Prostate gland (tissue), 2 donors: ENCODE measurements at regions not wholly inside any gene's neighbourhood (a gene's known extent, or its start where the extent isn't known, plus 50 kb on each side); places are given as distances from the start of the nearest gene placed in this dataset.

Experiments used
- DNase-seq: peaks from one replicate; pipeline ENCODE4 v3.0.0-alpha.2; 2019; ENCODE audit warnings: low spot score
- H3K27ac ChIP-seq, 2 donors: fragments of 200-600 bp; sonication (generic); 2 replicates each; pipeline ENCODE4 v1.5.1; 2017 to 2019
- H3K27me3 ChIP-seq: fragments of 200-600 bp; sonication (generic); replicated peaks from 2 replicates; pipeline ENCODE4 v1.5.1; 2019; ENCODE audit not compliant: insufficient read depth
- H3K36me3 ChIP-seq, 2 donors: fragments of 200-600 bp; sonication (generic); 1 replicate in 1 of 2; 2 replicates in 1 of 2; pipeline versions ENCODE4 v1.5.1 to v1.8.1; 2017 to 2019
- H3K4me1 ChIP-seq: fragments of 200-600 bp; sonication (generic); replicated peaks from 2 replicates; pipeline ENCODE4 v1.5.1; 2019
- H3K4me3 ChIP-seq, 2 donors: fragments of 200-600 bp; sonication (generic); 2 replicates each; pipeline ENCODE4 v1.5.1; 2017 to 2019
- H3K9me3 ChIP-seq: fragments of 200-600 bp; sonication (generic); 2 replicates; pipeline ENCODE4 v1.5.1; 2017
- CTCF ChIP-seq, 4 experiments: fragments of 200-600 bp in 2 of 4; fragments of 450-650 bp in 2 of 4; sonication (generic) in 2 of 4; IDR thresholded peaks; 1 replicate in 3 of 4; 2 replicates in 1 of 4; pipeline ENCODE4 v1.5.1; 2016 to 2019; ENCODE audit warnings: antibody characterized with exemption in 4 of 4, mild to moderate bottlenecking in 2 of 4, moderate library complexity in 2 of 4
- POLR2A ChIP-seq: fragments of 450-650 bp; IDR thresholded peaks from one replicate; pipeline ENCODE4 v1.6.1; 2016; ENCODE audit warnings: antibody characterized with exemption, mild to moderate bottlenecking
- POLR2AphosphoS5 ChIP-seq: sonication (generic); formaldehyde crosslinking; IDR thresholded peaks from one replicate; pipeline ENCODE4 v1.6.1; 2017; ENCODE audit warnings: antibody characterized with exemption
- WGBS: methylation state at CpG from one replicate; pipeline ENCODE4 v1.1.5; 2018; 5-methylcytosine and 5-hydroxymethylcytosine counted together
- intact Hi-C: fragments of 100-400 bp; cut with DNase I; formaldehyde crosslinking; loops from one replicate; pipeline ENCODE4 v1.14.2; 2022

GRCh38 chr12:131330106-131330815 lies 376.6 kb downstream of the ADGRD1 start:
- no peak for TF ChIP-seq POLR2A
- TF ChIP-seq POLR2AphosphoS5: no peak
- TF ChIP-seq CTCF (IDR thresholded peaks at IDR 0.05): no peak
- no peak for DNase-seq
- 94% methylated on average over 9 of the region's 9 CpGs for WGBS
- no peak overlapping the region for H3K4me3 ChIP-seq
- H3K36me3 ChIP-seq: no peaks in the 10 kb centered on the region
- no peaks in the 10 kb centered on the region for H3K27me3 ChIP-seq
- no peaks in the 10 kb centered on the region for H3K9me3 ChIP-seq
- no peak overlapping the region for H3K27ac ChIP-seq
- intact Hi-C loops: no loop called here
- no peaks in the 10 kb centered on the region for H3K4me1 ChIP-seq

GRCh38 chr12:131331148-131331750 lies 377.5 kb downstream of the ADGRD1 start:
- H3K9me3 ChIP-seq: no peaks in the 10 kb centered on the region
- no peak for DNase-seq
- no peaks in the 10 kb centered on the region for H3K27me3 ChIP-seq
- intact Hi-C loops: no loop called here
- no peak overlapping the region for H3K4me3 ChIP-seq
- no peaks in the 10 kb centered on the region for H3K36me3 ChIP-seq
- no peaks in the 10 kb centered on the region for H3K4me1 ChIP-seq
- TF ChIP-seq CTCF (IDR thresholded peaks at IDR 0.05) (no peak), POLR2A (no peak), POLR2AphosphoS5 (no peak)
- 62% methylated on average over 2 of the region's 2 CpGs for WGBS
- no peak overlapping the region for H3K27ac ChIP-seq

- Histone ChIP-seq H3K4me1 (no peaks in the 10 kb centered on the region), H3K27ac (no peak overlapping the region)
Observed at GRCh38 chr12:131332224-131332623, 378.5 kb downstream of the ADGRD1 start.

GRCh38 chr12:131333136-131333535 lies 377.8 kb upstream of the SFSWAP start:
- no peak for DNase-seq
- WGBS: 80% methylated on average over 12 of the region's 12 CpGs
- H3K27ac ChIP-seq: no peak overlapping the region
- no peaks in the 10 kb centered on the region for H3K36me3 ChIP-seq
- TF ChIP-seq POLR2AphosphoS5 (no peak), POLR2A (no peak), CTCF (IDR thresholded peaks at IDR 0.05) (no peak)
- H3K4me1 ChIP-seq: no peaks in the 10 kb centered on the region
- no peaks in the 10 kb centered on the region for H3K27me3 ChIP-seq
- intact Hi-C loops: no loop called here
- H3K9me3 ChIP-seq: no peaks in the 10 kb centered on the region
- no peak overlapping the region for H3K4me3 ChIP-seq

More at GRCh38 chr12:131332224-131332623, 378.5 kb downstream of the ADGRD1 start:
- no peaks in the 10 kb centered on the region for H3K9me3 ChIP-seq
- no peak for TF ChIP-seq POLR2A
- no peaks in the 10 kb centered on the region for H3K36me3 ChIP-seq
- WGBS: 77% methylated on average over 12 of the region's 12 CpGs
- intact Hi-C loops: no loop called here
- H3K27me3 ChIP-seq: no peaks in the 10 kb centered on the region
- H3K4me3 ChIP-seq: no peak overlapping the region
- no peak for DNase-seq

- Histone ChIP-seq H3K9me3 (no peaks in the 10 kb centered on the region), H3K36me3 (no peaks in the 10 kb centered on the region), H3K4me3 (no peak overlapping the region), H3K27ac (no peak overlapping the region), H3K4me1 (no peaks in the 10 kb centered on the region), H3K27me3 (no peaks in the 10 kb centered on the region)
- no peak for TF ChIP-seq CTCF (IDR thresholded peaks at IDR 0.05)
- TF ChIP-seq POLR2AphosphoS5: no peak
- TF ChIP-seq POLR2A: no peak
- WGBS: 90% methylated on average over 14 of the region's 15 CpGs
- DNase-seq: no peak
- intact Hi-C loops: no loop called here
Observed at GRCh38 chr12:131333621-131334440, 377.1 kb upstream of the SFSWAP start.
